ENCODE measurements at regions not wholly inside any gene's neighbourhood (a gene's known extent, or its start where the extent isn't known, plus 50 kb on each side); places are given as distances from the start of the nearest gene placed in this dataset.

DNA sequence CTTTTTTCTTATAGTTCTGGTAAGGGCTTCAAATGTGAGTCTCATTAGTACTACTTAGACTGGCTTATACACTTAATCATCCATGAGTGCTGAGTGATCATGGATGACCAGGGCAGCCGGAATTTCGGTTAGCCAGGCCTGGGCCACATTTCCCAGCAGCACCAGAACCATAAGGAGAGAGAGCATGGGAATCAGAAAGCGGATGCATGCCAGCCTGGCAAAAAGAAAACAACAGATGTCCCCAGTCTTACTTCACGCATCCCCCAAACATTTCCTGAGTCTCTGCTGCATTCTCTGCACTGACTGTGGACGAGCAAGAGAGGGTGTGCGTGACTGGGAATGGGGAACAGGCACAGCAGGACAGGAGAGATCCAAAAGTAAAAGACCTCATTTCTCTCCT, 371.1 kb upstream of the ZNF608 start:
- DNase-seq (ENCODE audit: extremely low spot score): no peak
- ChIA-PET CTCF (no interaction called here), POLR2A (no interaction called here)
- TF ChIP-seq, protein P1, sequence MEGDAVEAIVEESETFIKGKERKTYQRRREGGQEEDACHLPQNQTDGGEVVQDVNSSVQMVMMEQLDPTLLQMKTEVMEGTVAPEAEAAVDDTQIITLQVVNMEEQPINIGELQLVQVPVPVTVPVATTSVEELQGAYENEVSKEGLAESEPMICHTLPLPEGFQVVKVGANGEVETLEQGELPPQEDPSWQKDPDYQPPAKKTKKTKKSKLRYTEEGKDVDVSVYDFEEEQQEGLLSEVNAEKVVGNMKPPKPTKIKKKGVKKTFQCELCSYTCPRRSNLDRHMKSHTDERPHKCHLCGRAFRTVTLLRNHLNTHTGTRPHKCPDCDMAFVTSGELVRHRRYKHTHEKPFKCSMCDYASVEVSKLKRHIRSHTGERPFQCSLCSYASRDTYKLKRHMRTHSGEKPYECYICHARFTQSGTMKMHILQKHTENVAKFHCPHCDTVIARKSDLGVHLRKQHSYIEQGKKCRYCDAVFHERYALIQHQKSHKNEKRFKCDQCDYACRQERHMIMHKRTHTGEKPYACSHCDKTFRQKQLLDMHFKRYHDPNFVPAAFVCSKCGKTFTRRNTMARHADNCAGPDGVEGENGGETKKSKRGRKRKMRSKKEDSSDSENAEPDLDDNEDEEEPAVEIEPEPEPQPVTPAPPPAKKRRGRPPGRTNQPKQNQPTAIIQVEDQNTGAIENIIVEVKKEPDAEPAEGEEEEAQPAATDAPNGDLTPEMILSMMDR (IDR thresholded peaks at IDR 0.05; ENCODE audit: control extremely low read depth, extremely low read depth, low read depth, missing control alignments): no peak

DNA sequence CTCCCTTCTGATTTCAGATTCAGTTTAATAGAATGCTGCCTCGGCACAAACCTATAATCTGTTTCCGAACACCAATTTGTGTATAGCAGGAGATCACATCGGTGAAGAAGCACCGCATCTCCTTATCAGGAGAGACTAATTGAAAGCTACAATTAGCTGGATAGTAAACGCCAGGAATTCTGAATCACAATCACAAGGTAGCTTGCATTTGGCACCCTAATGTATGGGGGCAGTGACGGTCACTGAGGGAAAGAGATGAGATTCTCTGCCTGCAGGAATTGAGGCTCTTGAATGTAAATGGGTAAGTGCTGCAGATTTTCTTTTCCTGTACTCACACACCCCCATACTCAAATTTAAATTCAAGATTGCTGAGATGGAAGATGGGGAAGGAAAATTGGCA, 373.6 kb upstream of the ZNF608 start:
- DNase-seq (ENCODE audit: extremely low spot score): no peak
- TF ChIP-seq, protein P1 (IDR thresholded peaks at IDR 0.05; ENCODE audit: control extremely low read depth, extremely low read depth, low read depth, missing control alignments): no peak
- ChIA-PET POLR2A (no interaction called here), CTCF (no interaction called here)

DNA sequence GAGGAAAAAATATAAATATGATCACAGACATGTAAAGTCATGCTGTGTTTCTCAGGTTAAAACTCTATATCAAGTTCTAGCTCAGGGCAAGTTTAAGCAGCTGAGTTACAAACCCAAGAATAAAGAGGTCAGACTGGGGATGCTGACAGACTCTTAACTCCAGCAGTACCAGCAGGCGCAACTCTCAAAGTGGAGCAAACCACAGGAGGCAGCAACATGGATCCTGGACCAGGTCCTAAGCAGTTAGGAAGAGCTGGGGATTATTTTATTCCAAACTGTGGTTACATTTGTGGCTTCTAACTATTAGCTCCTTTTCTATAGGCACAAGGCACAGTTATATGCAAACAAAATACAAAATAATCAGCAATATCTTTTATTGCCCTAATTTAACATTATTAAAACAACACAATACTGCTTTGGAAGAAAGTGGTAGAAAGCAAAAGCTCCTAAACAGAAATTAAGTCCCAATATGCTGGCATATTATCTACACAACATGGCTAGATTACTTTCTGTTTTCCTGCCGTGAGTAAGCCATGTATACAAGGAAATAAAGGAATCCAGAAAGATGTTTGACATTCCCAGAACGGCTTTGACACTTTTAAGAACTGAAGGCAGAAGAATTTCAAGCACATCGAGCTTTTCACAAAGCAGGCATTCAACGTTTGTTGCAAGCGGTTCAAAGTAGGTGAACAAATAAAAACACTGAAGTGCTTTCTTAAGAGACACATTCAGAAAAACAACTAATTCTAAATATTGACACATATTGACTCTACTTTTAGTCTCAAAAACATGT, 378.8 kb upstream of the ZNF608 start:
- ChIA-PET CTCF (interaction anchor here (1.0 to 1.3 kb wide), 4 partner anchors 8 to 412 kb away, joined by 3 to 4 read pairs (median 3); no protein-coding TSS in a partner anchor), POLR2A (interaction anchor here (0.6 kb wide), 1 partner anchor 172 kb away, joined by 3 read pairs; no protein-coding TSS in a partner anchor)
- DNase-seq (ENCODE audit: extremely low spot score): no peak
- TF ChIP-seq, protein P1 (IDR thresholded peaks at IDR 0.05; ENCODE audit: control extremely low read depth, extremely low read depth, low read depth, missing control alignments): no peak

DNA sequence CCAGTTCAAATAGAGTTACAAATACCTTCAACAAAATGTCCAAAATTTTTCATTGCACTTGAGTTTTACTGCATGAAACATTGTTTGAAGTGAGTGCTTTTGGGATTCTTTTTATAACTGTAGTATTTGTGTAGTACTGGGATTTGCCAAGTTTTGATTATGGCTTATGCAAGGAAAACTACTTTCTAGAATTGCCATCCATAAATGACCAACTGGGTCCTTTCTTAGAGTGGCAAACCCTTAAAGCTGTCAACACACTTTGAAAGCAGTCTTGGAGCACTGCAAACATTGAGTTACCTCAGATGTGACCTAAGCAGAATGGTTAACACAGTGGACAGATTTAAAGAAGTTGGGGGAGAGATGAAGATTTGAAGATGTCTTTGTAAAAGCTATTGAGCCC, 379.6 kb upstream of the ZNF608 start:
- DNase-seq (ENCODE audit: extremely low spot score): no peak
- ChIA-PET CTCF (interaction anchor here (0.8 to 1.3 kb wide), 3 partner anchors 13 to 294 kb away, joined by 3 read pairs; no protein-coding TSS in a partner anchor), POLR2A (no interaction called here)
- TF ChIP-seq, protein P1 (IDR thresholded peaks at IDR 0.05; ENCODE audit: control extremely low read depth, extremely low read depth, low read depth, missing control alignments): no peak

DNA sequence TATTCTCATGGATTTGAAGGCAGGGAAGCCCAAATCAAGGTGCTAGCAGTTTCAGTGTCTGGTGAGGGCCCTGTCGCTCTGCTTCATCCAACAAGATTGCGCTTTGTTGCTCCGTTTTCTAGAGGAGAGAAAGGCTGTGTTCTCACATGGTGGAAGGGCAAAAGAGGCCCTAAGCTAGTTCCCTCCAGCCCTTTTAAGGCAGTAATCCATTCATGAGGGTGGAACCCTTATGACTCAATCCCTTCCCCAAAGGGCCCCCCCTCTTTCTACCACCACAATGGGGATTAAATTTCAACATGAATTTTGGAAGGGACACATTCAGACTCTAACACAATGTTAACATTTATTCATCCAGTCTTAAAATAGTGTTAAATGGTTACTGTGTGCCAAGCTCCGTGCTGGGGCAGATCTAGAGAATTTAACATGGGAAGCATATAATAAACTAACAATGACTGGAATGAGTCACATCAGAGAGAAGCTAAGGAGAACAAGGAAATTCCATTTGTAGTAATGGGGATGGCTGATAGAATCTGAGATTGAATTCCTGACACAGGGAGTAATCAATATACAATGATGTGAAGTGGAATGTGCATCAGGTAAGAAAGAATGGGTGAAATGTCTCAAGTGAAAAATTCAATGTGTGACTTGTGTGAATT, 382.8 kb upstream of the ZNF608 start:
- POLR2A ChIA-PET: no interaction called here
- TF ChIP-seq, protein P1 (IDR thresholded peaks at IDR 0.05; ENCODE audit: control extremely low read depth, extremely low read depth, low read depth, missing control alignments): no peak

DNA sequence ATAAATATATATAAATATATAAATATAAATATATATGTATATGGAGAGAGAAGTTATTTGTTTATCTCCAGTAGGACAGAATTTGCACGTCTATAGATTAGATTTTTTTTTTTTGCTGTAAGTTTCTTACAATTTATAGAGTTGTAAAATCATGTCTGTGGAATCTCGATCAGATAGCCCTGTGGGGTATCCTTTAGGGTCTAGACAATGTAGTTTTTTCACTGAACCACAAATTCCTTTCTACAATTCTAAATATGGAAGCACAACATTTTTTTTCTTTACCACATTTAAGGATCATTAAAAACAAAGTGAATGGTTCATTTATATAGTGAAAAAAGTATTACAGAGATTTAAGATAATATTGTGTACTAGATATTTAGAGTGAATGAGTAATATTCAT, 384.2 kb upstream of the ZNF608 start:
- DNase-seq (ENCODE audit: extremely low spot score): no peak
- POLR2A ChIA-PET: no interaction called here
- TF ChIP-seq, protein P1 (IDR thresholded peaks at IDR 0.05; ENCODE audit: control extremely low read depth, extremely low read depth, low read depth, missing control alignments): no peak
- CTCF ChIA-PET: no interaction called here

More for the DNA sequence above, 382.8 kb upstream of the ZNF608 start:
- CTCF ChIA-PET: interaction anchor here (0.9 to 1.3 kb wide), 2 partner anchors 10 to 82 kb away, joined by 3 to 5 read pairs; no protein-coding TSS in a partner anchor
- no peak for DNase-seq (ENCODE audit: extremely low spot score)

All from GM10248 (cell line).